OCI-LY1 (cell line): ENCODE measurements at regions not wholly inside any gene's neighbourhood (a gene's known extent, or its start where the extent isn't known, plus 50 kb on each side); places are given as distances from the start of the nearest gene placed in this dataset.

ENCODE experiments used
- H2AFZ ChIP-seq: fragments of 200-600 bp; sonication (generic), shearing (Covaris generic); 2 replicates; pipeline ENCODE4 v1.6.0; 2014; ENCODE audit warnings: antibody characterized with exemption, mild to moderate bottlenecking, low read length
- H3F3A ChIP-seq: fragments of 200-600 bp; sonication (generic), shearing (Covaris generic); 2 replicates; pipeline ENCODE4 v1.6.0; 2014; ENCODE audit warnings: mild to moderate bottlenecking, antibody characterized with exemption, low read length, moderate library complexity; ENCODE audit not compliant: insufficient read depth
- H3K27ac ChIP-seq: fragments of 200-600 bp; sonication (generic); 2 replicates; pipeline ENCODE4 v1.5.1; 2014; ENCODE audit warnings: low read length, mixed run types, mild to moderate bottlenecking, low read depth; ENCODE audit not compliant: poor library complexity, severe bottlenecking
- H3K27me3 ChIP-seq: fragments of 200-600 bp; sonication (generic); 2 replicates; pipeline ENCODE4 v1.6.0; 2014; ENCODE audit warnings: antibody characterized with exemption, mild to moderate bottlenecking, low read length, moderate library complexity; ENCODE audit not compliant: insufficient read depth
- H3K36me3 ChIP-seq: fragments of 200-600 bp; sonication (generic); 2 replicates; pipeline ENCODE4 v1.6.1; 2014; ENCODE audit warnings: mild to moderate bottlenecking, antibody characterized with exemption, low read length, moderate library complexity, mixed read lengths; ENCODE audit not compliant: insufficient read depth
- H3K4me1 ChIP-seq: fragments of 200-600 bp; sonication (generic); 2 replicates; pipeline ENCODE4 v1.5.1; 2014; ENCODE audit warnings: mild to moderate bottlenecking, low read length, moderate library complexity; ENCODE audit not compliant: insufficient read depth, severe bottlenecking
- H3K4me2 ChIP-seq: fragments of 200-600 bp; sonication (generic), shearing (Covaris generic); 2 replicates; pipeline ENCODE4 v1.6.1; 2014; ENCODE audit warnings: low read length
- H3K4me3 ChIP-seq: fragments of 200-600 bp; sonication (generic); 2 replicates; pipeline ENCODE4 v1.5.1; 2014; ENCODE audit warnings: low read length, low read depth, mild to moderate bottlenecking, mixed read lengths; ENCODE audit not compliant: poor library complexity, severe bottlenecking
- H3K79me2 ChIP-seq: fragments of 200-600 bp; shearing (Covaris generic); 2 replicates; pipeline ENCODE4 v1.6.1; 2016; ENCODE audit warnings: mixed run types, low read length, mixed read lengths; ENCODE audit not compliant: insufficient read depth
- H3K9ac ChIP-seq: fragments of 200-600 bp; sonication (generic), shearing (Covaris generic); 2 replicates; pipeline ENCODE4 v1.6.1; 2014; ENCODE audit warnings: mild to moderate bottlenecking, low read length, mixed read lengths
- H3K9me2 ChIP-seq: fragments of 200-600 bp; sonication (generic), shearing (Covaris generic); 2 replicates; pipeline ENCODE4 v1.6.1; 2014; ENCODE audit warnings: low read depth, mild to moderate bottlenecking, low read length, mixed read lengths
- H3K9me3 ChIP-seq: fragments of 200-600 bp; shearing (Covaris generic); 2 replicates; pipeline ENCODE4 v1.6.1; 2014; ENCODE audit warnings: low read length, mixed read lengths
- H4K20me1 ChIP-seq: fragments of 200-600 bp; sonication (generic), shearing (Covaris generic); 2 replicates; pipeline ENCODE4 v1.6.0; 2016; ENCODE audit warnings: mild to moderate bottlenecking, low read length; ENCODE audit not compliant: insufficient read depth
- CTCF ChIP-seq: fragments of 200-600 bp; sonication (generic), shearing (Covaris generic); IDR thresholded peaks from 2 replicates; pipeline ENCODE4 v1.5.1; 2017; ENCODE audit warnings: mild to moderate bottlenecking, antibody characterized with exemption, low read length, moderate library complexity, mixed read lengths
- EZH2 ChIP-seq: fragments of 200-600 bp; sonication (generic), shearing (Covaris generic); IDR thresholded peaks from 2 replicates; pipeline ENCODE4 v1.8.0; 2017; ENCODE audit warnings: borderline replicate concordance, mixed run types, mild to moderate bottlenecking, antibody characterized with exemption, low read length, moderate library complexity, mixed read lengths

- no peaks in the 10 kb centered on the region for H3K79me2 ChIP-seq
- no peaks in the 10 kb centered on the region for H3F3A ChIP-seq
- no peak overlapping the region for H3K4me3 ChIP-seq
- no peaks in the 10 kb centered on the region for H3K4me1 ChIP-seq
- TF ChIP-seq CTCF (no peak), EZH2 (no peak)
- no peak overlapping the region for H3K9ac ChIP-seq
- H2AFZ ChIP-seq: no peak overlapping the region
- no peaks in the 10 kb centered on the region for H3K9me2 ChIP-seq
- H3K36me3 ChIP-seq: no peaks in the 10 kb centered on the region
- no peaks in the 10 kb centered on the region; the same call in 1 of the 2 replicates for H3K27me3 ChIP-seq
- no peaks in the 10 kb centered on the region for H3K9me3 ChIP-seq
- no peaks in the 10 kb centered on the region for H4K20me1 ChIP-seq
- no peak overlapping the region for H3K4me2 ChIP-seq
- no peak overlapping the region for H3K27ac ChIP-seq
Observed at GRCh38 chr4:152037435-152037834, 276.6 kb upstream of the GATB start.

- Histone ChIP-seq H3K9me3 (no peaks in the 10 kb centered on the region), H3K27me3 (no peaks in the 10 kb centered on the region; the same call in 1 of the 2 replicates), H3F3A (no peaks in the 10 kb centered on the region), H3K4me2 (no peak overlapping the region), H2AFZ (no peak overlapping the region), H3K4me3 (no peak overlapping the region), H3K4me1 (no peaks in the 10 kb centered on the region), H3K27ac (no peak overlapping the region), H4K20me1 (no peaks in the 10 kb centered on the region), H3K79me2 (no peaks in the 10 kb centered on the region), H3K36me3 (no peaks in the 10 kb centered on the region; the same call in 1 of the 2 replicates), H3K9me2 (no peaks in the 10 kb centered on the region), H3K9ac (no peak overlapping the region)
- TF ChIP-seq CTCF (no peak), EZH2 (no peak)
Observed at GRCh38 chr4:152033621-152034020, 272.8 kb upstream of the GATB start.

GRCh38 chr4:152032722-152033131 lies 271.9 kb upstream of the GATB start:
- H3K9ac ChIP-seq: no peak overlapping the region
- H3K9me2 ChIP-seq: no peaks in the 10 kb centered on the region
- no peaks in the 10 kb centered on the region for H3K4me1 ChIP-seq
- no peaks in the 10 kb centered on the region for H3K79me2 ChIP-seq
- no peaks in the 10 kb centered on the region for H3F3A ChIP-seq
- H3K4me2 ChIP-seq: no peak overlapping the region
- H3K27ac ChIP-seq: no peak overlapping the region
- H3K4me3 ChIP-seq: no peak overlapping the region
- H4K20me1 ChIP-seq: no peaks in the 10 kb centered on the region
- H3K9me3 ChIP-seq: no peaks in the 10 kb centered on the region
- H3K36me3 ChIP-seq: no peaks in the 10 kb centered on the region; the same call in 1 of the 2 replicates
- TF ChIP-seq CTCF (no peak), EZH2 (no peak)
- H3K27me3 ChIP-seq: no peaks in the 10 kb centered on the region; the same call in 1 of the 2 replicates
- H2AFZ ChIP-seq: no peak overlapping the region
